SK-N-MC (cell line): ENCODE measurements at regions not wholly inside any gene's neighbourhood (a gene's known extent, or its start where the extent isn't known, plus 50 kb on each side); places are given as distances from the start of the nearest gene placed in this dataset.

Experiments
- DNase-seq: peaks from one replicate; pipeline ENCODE4 v3.0.0-alpha.2; 2011; ENCODE audit warnings: low read depth, low spot score
- H3K27ac ChIP-seq: fragments of 200-600 bp; sonication (generic); 2 replicates; pipeline ENCODE4 v1.5.1; 2016; ENCODE audit warnings: mixed run types
- H3K36me3 ChIP-seq: fragments of 200-600 bp; sonication (generic); 2 replicates; pipeline ENCODE4 v1.6.1; 2017; ENCODE audit warnings: antibody characterized with exemption, low read length, mixed read lengths; ENCODE audit not compliant: insufficient read depth
- H3K4me3 ChIP-seq: fragments of 200-600 bp; sonication (generic); 2 replicates; pipeline ENCODE4 v1.5.1; 2016
- H3K9ac ChIP-seq: fragments of 200-600 bp; sonication (generic); 2 replicates; pipeline ENCODE4 v1.8.0; 2017; ENCODE audit warnings: mixed run types, mixed read lengths; ENCODE audit not compliant: insufficient read length
- H3K9me3 ChIP-seq: fragments of 200-600 bp; sonication (generic); 2 replicates; pipeline ENCODE4 v1.6.1; 2017; ENCODE audit warnings: low read depth, mild to moderate bottlenecking, antibody characterized with exemption, low read length, moderate library complexity, mixed read lengths
- EZH2 ChIP-seq: fragments of 200-600 bp; sonication (generic); IDR thresholded peaks from one replicate; pipeline ENCODE4 v1.6.1; 2017; ENCODE audit warnings: antibody characterized with exemption
- FOXP2 ChIP-seq: optimal IDR thresholded peaks from 2 replicates; pipeline ENCODE3; 2011; ENCODE audit warnings: mild to moderate bottlenecking, moderate library complexity; ENCODE audit not compliant: insufficient read depth; ENCODE audit errors: extremely low read length, control extremely low read depth
- POLR2AphosphoS5 ChIP-seq: IDR thresholded peaks from 2 replicates; pipeline ENCODE4 v1.6.1; 2012; ENCODE audit warnings: mild to moderate bottlenecking, low read depth, low read length, borderline replicate concordance

DNA sequence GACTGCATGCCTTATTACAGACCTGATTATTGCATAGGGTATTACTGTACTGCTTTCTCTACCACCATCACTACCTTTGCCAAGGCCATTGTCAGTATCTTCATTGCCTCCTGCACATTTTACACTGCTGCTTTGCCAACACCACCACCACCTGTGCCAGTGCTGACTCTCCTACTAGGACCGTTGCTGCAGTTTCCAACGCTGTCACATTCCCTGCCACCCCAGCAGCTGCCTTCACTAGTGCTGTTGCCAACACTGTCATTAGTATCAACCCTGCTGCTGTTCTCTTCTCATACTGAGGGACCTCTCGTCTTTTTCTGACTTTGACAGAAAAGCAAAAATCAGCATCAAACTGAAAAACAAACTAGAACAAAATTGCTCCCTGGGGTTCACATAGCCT, 394.9 kb upstream of the B3GALT2 start:
- H3K36me3 ChIP-seq, result no peaks in the 10 kb centered on the region
- H3K4me3 ChIP-seq, result no peak overlapping the region
- no peak overlapping the region for H3K27ac ChIP-seq
- no peaks in the 10 kb centered on the region for H3K9me3 ChIP-seq
- H3K9ac ChIP-seq, result no peak overlapping the region
- DNase-seq, result no peak
- TF ChIP-seq FOXP2, result no peak
- TF ChIP-seq EZH2, result no peak
- no peak for TF ChIP-seq POLR2AphosphoS5

DNA sequence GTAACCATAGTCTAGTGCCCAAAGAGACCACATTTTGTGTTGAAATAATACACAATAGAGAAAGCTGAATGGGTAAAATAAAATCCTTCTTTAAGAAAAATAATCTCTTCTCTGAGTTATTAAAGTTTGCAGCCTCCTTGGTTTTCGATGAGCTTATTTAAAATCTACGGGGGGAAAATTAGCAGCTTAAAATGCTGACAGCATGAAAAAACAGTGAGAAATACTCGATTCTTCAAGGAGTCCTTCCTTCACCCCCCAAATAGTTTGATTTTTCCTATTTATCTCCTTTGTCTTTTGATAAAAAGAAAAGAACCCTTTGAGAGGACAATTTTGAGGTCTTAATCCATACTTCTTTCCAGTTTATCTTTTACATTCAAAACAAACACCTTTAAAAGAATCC, 394.0 kb upstream of the B3GALT2 start:
- Histone ChIP-seq H3K9ac (no peak overlapping the region), H3K9me3 (no peaks in the 10 kb centered on the region), H3K4me3 (no peak overlapping the region), H3K27ac (no peak overlapping the region), H3K36me3 (no peaks in the 10 kb centered on the region)
- TF ChIP-seq FOXP2, result no peak
- no peak for TF ChIP-seq POLR2AphosphoS5
- TF ChIP-seq EZH2, result no peak
- DNase-seq, result no peak

- no peaks in the 10 kb centered on the region for H3K9me3 ChIP-seq
- DNase-seq, result no peak
- no peaks in the 10 kb centered on the region for H3K36me3 ChIP-seq
- H3K4me3 ChIP-seq, result no peak overlapping the region
- TF ChIP-seq FOXP2 (no peak), EZH2 (no peak), POLR2AphosphoS5 (no peak)
- no peak overlapping the region for H3K27ac ChIP-seq
- no peak overlapping the region for H3K9ac ChIP-seq
Measured at GRCh38 chr1:193579323-193579722, 392.9 kb upstream of the B3GALT2 start.

DNA sequence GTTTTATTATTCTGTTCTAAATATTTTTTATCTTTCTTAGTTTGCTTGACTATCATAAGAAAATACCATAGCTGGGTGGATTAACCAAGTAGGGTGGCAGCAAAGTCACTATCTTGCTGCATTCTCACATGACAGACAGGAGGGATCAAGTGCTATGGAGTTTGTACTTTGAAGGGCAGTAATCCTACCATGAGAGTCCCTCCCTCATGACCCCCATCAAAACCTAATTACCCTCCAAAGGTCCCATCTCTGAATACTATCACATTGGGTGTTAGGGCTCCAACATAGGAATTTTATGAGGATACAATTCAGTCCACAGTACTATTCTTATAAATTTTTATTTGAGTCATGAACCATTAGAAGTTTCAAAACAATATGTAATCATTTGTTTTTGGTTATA, 388.5 kb upstream of the B3GALT2 start:
- TF ChIP-seq EZH2 (no peak), FOXP2 (no peak), POLR2AphosphoS5 (no peak)
- H3K4me3 ChIP-seq, result no peak overlapping the region
- H3K9me3 ChIP-seq, result no peaks in the 10 kb centered on the region
- DNase-seq, result no peak
- no peak overlapping the region for H3K27ac ChIP-seq
- no peak overlapping the region for H3K9ac ChIP-seq
- no peaks in the 10 kb centered on the region for H3K36me3 ChIP-seq

DNA sequence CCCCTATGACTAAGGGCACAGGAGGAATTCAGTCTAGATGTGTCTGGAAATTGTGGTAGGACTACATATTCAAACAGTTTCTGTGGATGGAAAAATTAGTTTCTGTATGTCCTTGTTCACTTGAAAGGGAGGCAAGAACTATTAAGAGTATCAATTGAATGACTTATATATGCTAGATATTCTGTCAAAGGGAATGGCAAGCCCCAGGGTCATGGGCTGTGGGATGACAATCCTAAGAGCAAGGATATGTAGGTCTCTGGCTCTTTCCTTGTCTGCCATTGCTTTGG, 383.5 kb upstream of the B3GALT2 start:
- Histone ChIP-seq H3K9ac (no peak overlapping the region), H3K27ac (no peak overlapping the region), H3K9me3 (no peaks in the 10 kb centered on the region), H3K36me3 (no peaks in the 10 kb centered on the region), H3K4me3 (no peak overlapping the region)
- TF ChIP-seq FOXP2 (no peak), POLR2AphosphoS5 (no peak), EZH2 (no peak)
- no peak for DNase-seq

- TF ChIP-seq POLR2AphosphoS5 (no peak), FOXP2 (no peak), EZH2 (no peak)
- Histone ChIP-seq H3K27ac (no peak overlapping the region), H3K4me3 (no peak overlapping the region), H3K36me3 (no peaks in the 10 kb centered on the region), H3K9ac (no peak overlapping the region), H3K9me3 (no peaks in the 10 kb centered on the region)
- no peak for DNase-seq
Measured at GRCh38 chr1:193569096-193569982, 382.9 kb upstream of the B3GALT2 start.

GRCh38 chr1:193568512-193568911, 382.1 kb upstream of the B3GALT2 start:
- H3K27ac ChIP-seq, result no peak overlapping the region
- DNase-seq, result no peak
- no peaks in the 10 kb centered on the region for H3K9me3 ChIP-seq
- no peak for TF ChIP-seq EZH2
- TF ChIP-seq FOXP2, result no peak
- TF ChIP-seq POLR2AphosphoS5, result no peak
- H3K9ac ChIP-seq, result no peak overlapping the region
- H3K36me3 ChIP-seq, result no peaks in the 10 kb centered on the region
- H3K4me3 ChIP-seq, result no peak overlapping the region

DNA sequence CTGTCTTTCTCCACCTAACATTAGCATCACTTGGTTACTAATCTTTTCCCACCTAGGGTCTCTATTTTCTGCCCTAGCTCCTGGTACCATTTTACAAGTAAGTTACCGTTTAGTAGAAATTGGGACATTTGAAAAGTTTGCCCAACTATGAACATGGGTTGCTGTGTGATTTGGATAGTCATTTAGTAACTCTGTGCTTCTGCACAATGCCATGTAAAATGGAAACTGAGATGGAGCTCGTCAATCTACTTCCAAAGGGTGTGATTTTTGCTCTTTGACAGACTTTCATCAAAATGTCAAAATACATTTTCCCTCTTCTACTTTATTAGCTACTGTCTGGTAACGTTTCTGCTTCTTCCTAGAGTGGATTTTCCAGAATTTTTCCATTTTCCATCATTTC, 381.5 kb upstream of the B3GALT2 start:
- Histone ChIP-seq H3K4me3 (no peak overlapping the region), H3K27ac (no peak overlapping the region), H3K9ac (no peak overlapping the region), H3K9me3 (no peaks in the 10 kb centered on the region), H3K36me3 (no peaks in the 10 kb centered on the region)
- TF ChIP-seq FOXP2 (no peak), POLR2AphosphoS5 (no peak), EZH2 (no peak)
- no peak for DNase-seq

DNA sequence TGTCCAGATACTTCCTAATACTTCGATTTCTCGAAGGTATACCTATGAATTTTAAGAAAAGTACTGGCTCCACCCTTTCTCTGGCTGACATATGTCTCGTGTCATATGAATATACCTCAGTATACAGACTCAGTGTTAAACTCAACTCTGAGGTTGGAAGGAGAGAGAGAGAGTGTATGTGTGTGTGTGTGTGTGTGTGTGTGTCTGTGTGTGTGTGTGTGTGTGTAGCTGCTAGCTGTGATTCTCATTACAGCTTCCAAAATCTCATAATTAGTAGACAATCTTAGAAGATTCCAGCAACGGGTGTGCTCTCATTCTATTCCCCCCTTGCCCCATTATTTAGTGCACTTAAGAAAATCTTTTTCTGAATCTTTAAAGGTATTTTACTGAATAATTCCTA, 380.3 kb upstream of the B3GALT2 start:
- H3K36me3 ChIP-seq, result no peaks in the 10 kb centered on the region
- DNase-seq, result no peak
- H3K27ac ChIP-seq, result no peak overlapping the region
- H3K9ac ChIP-seq, result no peak overlapping the region
- no peaks in the 10 kb centered on the region for H3K9me3 ChIP-seq
- no peak overlapping the region for H3K4me3 ChIP-seq
- TF ChIP-seq FOXP2 (no peak), POLR2AphosphoS5 (no peak), EZH2 (no peak)
